ENCODE measurements at regions not wholly inside any gene's neighbourhood (a gene's known extent, or its start where the extent isn't known, plus 50 kb on each side); places are given as distances from the start of the nearest gene placed in this dataset.

DNA sequence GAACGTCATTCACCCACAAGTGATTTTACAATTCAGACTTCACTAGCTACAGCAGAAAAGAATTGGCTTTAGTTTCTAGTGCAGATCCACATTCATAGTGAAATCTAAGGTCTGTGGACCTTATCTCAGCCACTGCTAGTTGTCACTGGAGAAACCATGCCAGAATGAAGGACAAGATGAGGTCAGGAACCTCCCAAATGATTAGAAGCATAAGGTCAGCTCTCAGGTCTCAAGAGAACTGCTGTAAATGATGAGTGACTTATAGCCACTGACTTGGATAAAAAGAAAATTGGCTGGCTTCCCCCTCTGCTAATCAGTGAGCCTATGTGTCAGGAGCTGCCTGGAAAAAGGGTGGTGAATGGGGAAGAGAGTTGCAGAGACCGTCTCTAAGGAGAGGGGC is 265.3 kb upstream of the BMP2 start:
- TF ChIP-seq TCF7L2 (IDR thresholded peaks at IDR 0.05; ENCODE audit: low read depth, low read length) = no peak
- TF ChIP-seq POLR2AphosphoS5 (IDR thresholded peaks at IDR 0.05; ENCODE audit: low read depth, low read length) = no peak
- TF ChIP-seq, protein P1, sequence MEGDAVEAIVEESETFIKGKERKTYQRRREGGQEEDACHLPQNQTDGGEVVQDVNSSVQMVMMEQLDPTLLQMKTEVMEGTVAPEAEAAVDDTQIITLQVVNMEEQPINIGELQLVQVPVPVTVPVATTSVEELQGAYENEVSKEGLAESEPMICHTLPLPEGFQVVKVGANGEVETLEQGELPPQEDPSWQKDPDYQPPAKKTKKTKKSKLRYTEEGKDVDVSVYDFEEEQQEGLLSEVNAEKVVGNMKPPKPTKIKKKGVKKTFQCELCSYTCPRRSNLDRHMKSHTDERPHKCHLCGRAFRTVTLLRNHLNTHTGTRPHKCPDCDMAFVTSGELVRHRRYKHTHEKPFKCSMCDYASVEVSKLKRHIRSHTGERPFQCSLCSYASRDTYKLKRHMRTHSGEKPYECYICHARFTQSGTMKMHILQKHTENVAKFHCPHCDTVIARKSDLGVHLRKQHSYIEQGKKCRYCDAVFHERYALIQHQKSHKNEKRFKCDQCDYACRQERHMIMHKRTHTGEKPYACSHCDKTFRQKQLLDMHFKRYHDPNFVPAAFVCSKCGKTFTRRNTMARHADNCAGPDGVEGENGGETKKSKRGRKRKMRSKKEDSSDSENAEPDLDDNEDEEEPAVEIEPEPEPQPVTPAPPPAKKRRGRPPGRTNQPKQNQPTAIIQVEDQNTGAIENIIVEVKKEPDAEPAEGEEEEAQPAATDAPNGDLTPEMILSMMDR (IDR thresholded peaks at IDR 0.05) = no peak
- TF ChIP-seq, protein P2, sequence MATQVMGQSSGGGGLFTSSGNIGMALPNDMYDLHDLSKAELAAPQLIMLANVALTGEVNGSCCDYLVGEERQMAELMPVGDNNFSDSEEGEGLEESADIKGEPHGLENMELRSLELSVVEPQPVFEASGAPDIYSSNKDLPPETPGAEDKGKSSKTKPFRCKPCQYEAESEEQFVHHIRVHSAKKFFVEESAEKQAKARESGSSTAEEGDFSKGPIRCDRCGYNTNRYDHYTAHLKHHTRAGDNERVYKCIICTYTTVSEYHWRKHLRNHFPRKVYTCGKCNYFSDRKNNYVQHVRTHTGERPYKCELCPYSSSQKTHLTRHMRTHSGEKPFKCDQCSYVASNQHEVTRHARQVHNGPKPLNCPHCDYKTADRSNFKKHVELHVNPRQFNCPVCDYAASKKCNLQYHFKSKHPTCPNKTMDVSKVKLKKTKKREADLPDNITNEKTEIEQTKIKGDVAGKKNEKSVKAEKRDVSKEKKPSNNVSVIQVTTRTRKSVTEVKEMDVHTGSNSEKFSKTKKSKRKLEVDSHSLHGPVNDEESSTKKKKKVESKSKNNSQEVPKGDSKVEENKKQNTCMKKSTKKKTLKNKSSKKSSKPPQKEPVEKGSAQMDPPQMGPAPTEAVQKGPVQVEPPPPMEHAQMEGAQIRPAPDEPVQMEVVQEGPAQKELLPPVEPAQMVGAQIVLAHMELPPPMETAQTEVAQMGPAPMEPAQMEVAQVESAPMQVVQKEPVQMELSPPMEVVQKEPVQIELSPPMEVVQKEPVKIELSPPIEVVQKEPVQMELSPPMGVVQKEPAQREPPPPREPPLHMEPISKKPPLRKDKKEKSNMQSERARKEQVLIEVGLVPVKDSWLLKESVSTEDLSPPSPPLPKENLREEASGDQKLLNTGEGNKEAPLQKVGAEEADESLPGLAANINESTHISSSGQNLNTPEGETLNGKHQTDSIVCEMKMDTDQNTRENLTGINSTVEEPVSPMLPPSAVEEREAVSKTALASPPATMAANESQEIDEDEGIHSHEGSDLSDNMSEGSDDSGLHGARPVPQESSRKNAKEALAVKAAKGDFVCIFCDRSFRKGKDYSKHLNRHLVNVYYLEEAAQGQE (IDR thresholded peaks at IDR 0.05; ENCODE audit: insufficient read depth in 1 of 2, low read depth in 2 of 2, low read length in 1 of 2) = no peak
- TF ChIP-seq SIN3A (IDR thresholded peaks at IDR 0.05; ENCODE audit: borderline replicate concordance, insufficient read depth, low read depth, low read length) = no peak
